Medulla oblongata (tissue), 1 donor: ENCODE measurements at regions not wholly inside any gene's neighbourhood (a gene's known extent, or its start where the extent isn't known, plus 50 kb on each side); places are given as distances from the start of the nearest gene placed in this dataset.

Source experiments
- DNase-seq: peaks from one replicate; pipeline ENCODE4 v3.0.0-alpha.2; 2015; ENCODE audit errors: extremely low spot score

GRCh38 chr11:27860811-27861210 lies 160.6 kb upstream of the BDNF start:
- no peak for DNase-seq

GRCh38 chr11:27858866-27859265 lies 158.6 kb upstream of the BDNF start:
- no peak for DNase-seq

DNA sequence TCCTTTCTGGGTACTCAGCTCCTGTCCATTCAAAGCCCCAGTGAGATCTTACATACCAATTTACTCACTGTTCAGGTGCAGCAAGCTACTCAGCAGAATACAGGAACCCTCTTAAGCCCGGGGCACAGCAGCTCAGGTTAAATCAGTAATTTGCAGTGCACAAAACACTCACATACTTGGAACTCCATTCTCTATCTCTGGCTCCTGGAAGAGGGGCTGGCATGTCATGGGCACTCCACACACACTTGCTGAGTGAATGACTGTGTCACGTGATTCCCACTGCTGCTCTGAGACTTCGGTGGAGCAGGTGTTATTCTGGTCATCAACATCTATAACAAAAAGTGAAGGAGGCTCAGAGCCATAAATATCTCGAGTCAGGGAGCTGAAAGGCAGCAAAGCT lies 157.3 kb upstream of the BDNF start:
- DNase-seq, result no peak

- DNase-seq, result no peak
Measured at GRCh38 chr11:27857014-27857413, 156.8 kb upstream of the BDNF start.

DNA sequence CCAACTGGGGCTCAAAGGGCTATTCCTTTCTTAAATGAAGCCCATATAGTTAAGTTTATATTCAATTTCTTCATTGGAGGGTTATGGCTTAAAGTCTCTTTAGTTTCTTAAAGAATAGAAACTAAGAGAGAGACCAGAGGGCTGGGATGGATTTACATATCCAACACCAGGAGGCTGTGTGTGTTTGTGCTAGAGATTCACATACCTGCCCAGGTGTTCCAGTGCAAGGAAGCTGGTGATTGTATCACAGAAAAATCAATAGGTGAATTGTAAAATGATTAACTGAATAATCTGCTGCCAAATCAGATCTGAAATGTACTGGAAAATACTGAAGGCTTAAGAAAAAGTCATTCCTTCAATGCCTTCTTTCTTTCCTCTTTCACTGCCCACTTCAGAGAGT lies 148.2 kb upstream of the BDNF start:
- DNase-seq, result no peak

- peak; percentile 48 for DNase-seq
Measured at GRCh38 chr11:27847496-27847895, 147.2 kb upstream of the BDNF start.

DNA sequence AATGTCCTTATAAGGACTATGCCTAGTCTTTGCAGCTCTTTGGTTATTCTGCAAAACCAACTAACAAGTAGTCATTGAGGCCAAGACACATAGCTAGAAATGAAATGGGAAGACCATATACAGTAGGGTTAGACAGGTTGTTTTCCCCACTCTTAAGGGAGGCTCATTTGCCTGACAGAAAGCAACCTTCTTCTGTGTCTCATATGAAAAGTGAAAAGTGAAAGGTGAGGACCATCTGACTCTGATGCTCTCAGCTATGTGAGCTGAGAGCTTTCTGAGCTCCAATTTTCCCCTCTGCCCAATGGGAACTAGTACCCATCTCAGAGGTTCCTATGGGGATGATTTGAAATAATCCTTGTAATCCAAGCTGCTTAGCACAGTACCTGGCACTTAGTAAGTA lies 142.0 kb upstream of the BDNF start:
- no peak for DNase-seq

DNA sequence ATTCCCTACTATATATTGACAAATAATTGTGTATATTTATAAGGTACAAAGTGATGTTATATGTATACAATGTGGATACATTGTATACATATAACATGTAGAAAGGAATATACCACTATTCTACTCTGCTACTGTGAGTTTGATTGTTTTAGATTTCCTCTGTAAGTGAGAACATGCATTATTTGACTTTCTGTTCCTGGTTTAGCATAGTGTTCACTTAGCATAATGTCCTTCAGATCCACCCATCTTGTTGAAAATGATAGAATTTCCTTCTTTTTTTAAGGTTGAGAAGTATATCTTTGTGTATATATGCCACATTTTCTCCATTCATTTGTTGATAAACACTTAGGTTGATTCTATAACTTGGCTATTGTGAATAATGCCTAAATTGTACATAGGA lies 140.8 kb upstream of the BDNF start:
- DNase-seq, result no peak

DNA sequence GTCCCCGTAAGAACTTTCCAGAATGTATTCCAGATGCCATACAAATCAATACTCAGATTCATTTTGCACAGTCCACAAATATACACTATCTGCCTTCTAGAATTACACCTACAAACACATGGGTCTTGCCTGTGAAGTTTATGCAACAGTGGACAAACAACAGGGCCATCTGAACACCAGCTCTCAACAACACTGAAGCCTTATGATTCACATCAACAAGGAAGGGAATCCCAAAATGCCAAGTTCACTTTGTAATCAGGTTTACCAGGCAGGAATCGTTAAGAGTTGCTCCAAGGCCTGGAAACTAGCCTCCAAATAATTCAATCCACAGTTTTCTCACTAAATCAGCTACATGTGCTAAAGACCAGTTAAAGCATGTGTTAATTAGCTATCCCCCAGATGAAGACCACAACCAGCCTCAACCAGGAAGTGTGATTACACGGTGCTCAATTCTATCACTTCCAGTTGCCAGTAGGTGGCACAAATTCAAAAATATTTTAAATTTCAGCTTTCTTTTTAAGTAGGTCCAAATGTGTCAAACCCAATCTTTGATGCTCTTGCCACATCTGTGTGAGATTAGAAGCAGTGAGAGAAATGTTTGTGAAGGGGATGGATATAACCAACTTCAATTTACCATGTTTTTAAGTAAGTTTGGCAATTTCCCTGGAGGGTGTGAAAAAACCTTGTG lies 139.1 kb upstream of the BDNF start:
- no peak for DNase-seq

DNA sequence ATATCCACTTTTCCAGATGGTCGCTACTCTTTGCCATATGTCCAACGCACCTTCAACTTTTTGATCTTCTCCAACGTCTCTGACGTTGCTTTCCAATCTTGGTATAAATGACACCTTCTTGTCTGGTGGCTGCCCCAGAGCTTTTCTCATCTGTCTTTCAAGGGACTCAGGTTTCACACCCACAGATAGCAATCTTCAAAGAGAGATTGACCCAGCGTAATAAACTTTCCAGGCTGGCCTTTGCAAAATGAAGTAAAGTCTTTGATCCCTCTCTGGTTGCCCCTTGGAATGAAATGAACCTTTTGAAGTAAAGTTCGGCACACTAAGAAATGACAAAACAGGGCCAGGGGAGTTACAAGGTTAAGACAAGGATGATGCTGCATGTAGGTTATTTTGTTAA lies 138.4 kb upstream of the BDNF start:
- no peak for DNase-seq

DNA sequence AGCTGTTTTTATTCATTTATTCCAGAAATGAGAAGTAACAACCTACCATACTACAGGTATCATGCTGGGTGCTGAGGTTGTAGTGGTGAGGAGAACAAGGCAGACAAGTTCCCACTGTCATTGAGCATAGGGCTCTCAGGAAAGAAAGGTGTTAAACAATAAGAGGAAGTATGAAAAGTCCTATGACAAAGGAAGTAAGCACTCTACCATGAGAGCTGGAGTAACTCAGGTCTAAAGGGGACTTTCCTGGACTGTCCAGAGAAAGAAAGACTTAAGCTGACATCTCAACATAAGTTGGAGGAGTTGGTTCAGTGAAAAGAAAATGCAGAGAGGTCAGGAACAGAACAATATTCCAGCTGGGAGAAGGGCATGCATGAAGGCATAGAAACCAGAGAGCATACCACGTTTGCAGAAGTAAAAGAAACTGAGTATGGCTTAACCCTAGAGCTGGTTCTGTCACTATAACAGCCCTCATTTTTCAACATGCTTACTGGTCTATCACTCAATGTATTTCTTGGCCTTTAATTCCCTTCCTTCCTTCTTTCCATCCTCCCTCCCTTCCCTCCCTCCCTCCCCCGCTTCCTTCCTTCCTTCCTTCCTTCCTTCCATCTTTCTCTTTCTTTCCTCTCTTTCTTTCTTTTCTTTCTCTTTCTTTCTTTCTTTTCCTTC lies 137.8 kb upstream of the BDNF start:
- no peak for DNase-seq

- DNase-seq, result no peak
Measured at GRCh38 chr11:27830206-27830605, 130.0 kb upstream of the BDNF start.

- DNase-seq, result no peak
Measured at GRCh38 chr11:27820249-27820648, 120.0 kb upstream of the BDNF start.

- no peak for DNase-seq
Measured at GRCh38 chr11:27816197-27816596, 115.9 kb upstream of the BDNF start.

DNA sequence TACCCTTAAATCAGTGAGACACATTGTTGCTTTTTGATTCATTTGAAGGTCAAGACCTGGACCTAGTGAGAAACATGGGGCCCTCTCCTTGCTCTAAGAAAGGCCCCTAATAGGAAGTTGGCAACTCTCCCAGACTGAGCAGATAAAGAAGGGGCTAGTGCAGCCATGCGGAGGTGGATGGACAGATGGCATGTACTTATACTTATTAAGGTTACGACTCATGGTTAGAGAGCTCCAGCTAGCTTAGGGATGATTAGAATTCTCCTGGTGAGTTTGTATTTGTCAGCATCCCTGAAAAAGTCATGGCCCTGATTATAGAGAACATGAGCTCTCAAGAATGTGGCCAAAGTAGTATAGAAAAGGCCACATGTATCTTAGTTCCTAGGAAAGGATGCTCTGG lies 112.1 kb upstream of the BDNF start:
- no peak for DNase-seq

GRCh38 chr11:27807596-27807995 lies 107.3 kb upstream of the BDNF start:
- no peak for DNase-seq

DNA sequence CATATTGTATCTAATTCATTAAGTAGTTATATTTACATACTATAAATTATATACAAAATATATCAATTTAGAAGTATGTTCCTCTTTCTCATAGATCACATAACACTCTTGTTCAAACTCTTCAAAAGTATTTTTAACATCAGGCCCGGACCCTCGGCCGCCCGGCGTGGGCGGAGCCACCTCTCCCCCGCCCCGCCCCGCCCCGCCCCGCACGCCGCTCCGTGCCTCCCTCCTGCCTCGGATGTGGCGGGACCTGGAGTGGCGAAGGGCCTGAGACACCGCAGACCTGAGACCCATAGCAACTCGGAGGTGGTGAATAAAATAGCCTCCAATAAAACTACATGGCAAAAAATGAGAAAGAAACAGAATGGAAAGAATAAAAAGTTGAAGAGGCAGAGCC lies 105.9 kb upstream of the BDNF start:
- DNase-seq, result no peak

- no peak for DNase-seq
Measured at GRCh38 chr11:27795955-27796861, 96.0 kb upstream of the BDNF start.

DNA sequence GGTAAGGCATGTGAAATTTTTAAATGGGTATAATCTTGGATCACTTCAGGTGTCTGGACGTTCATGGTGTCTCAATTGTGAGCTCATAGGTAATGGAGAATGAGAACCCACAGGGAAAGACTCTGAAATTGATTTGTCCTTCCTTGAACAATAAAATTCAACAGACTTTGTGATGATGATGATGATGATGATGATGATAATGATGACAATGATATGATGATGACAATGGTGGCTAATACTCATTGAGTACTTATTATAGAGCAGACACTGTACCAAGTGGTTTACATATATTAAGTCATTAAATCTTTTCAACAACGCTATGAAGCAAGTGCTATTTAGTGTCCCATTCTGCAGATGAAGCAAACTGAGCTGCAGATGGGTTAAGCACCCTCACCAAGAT lies 86.6 kb upstream of the BDNF start:
- DNase-seq, result no peak

- no peak for DNase-seq
Measured at GRCh38 chr11:27786331-27786730, 86.1 kb upstream of the BDNF start.

GRCh38 chr11:27783701-27784355 lies 83.6 kb upstream of the BDNF start:
- no peak for DNase-seq

GRCh38 chr11:27777033-27777432 lies 76.8 kb upstream of the BDNF start:
- DNase-seq, result no peak
